SK-N-SH (cell line): ENCODE measurements at regions not wholly inside any gene's neighbourhood (a gene's known extent, or its start where the extent isn't known, plus 50 kb on each side); places are given as distances from the start of the nearest gene placed in this dataset.
"Not testable (repeated sequence)": the region's sequence is repeated elsewhere in the genome, so short reads cannot be mapped to it uniquely, and the experiment has no call there.

Experiments
- CTCF ChIA-PET: fragments of 300-600, 350-600 bp; formaldehyde crosslinking; extraction: SDS; loops from one replicate; lab custom pipeline; 2021; lab: Yijun Ruan, JAX
- POLR2A ChIA-PET: fragments of 350-600 bp; sonication (Branson Sonifier 250); formaldehyde crosslinking; extraction: SDS; loops from one replicate; lab custom pipeline; 2020; ENCODE audit warnings: antibody characterized with exemption, inconsistent platforms; lab: Yijun Ruan, JAX
- DNase-seq: peaks from one replicate; pipeline ENCODE4 v3.0.0; 2012
- H2AFZ ChIP-seq: fragments of 200-600 bp; sonication (generic); 2 replicates; pipeline ENCODE4 v1.8.1; 2016; ENCODE audit warnings: antibody characterized with exemption, mild to moderate bottlenecking, low read depth
- H3F3A ChIP-seq: fragments of 200-600 bp; sonication (generic); replicated peaks from 2 replicates; pipeline ENCODE3; 2016; ENCODE audit warnings: antibody characterized with exemption, mild to moderate bottlenecking; ENCODE audit not compliant: insufficient read depth
- H3K27ac ChIP-seq, 2 experiments: fragments of 200-500 bp in 1 of 2; fragments of 200-600 bp in 1 of 2; sonication (Bioruptor generic) in 1 of 2; sonication (generic), shearing (Covaris generic) in 1 of 2; 2 replicates each; pipeline versions ENCODE4 v1.5.1 to v1.6.1; 2014 to 2016; ENCODE audit warnings: low read depth in 2 of 2, inconsistent platforms in 1 of 2, low read length in 1 of 2, mild to moderate bottlenecking in 1 of 2, mixed read lengths in 1 of 2
- H3K27me3 ChIP-seq: fragments of 200-600 bp; sonication (generic), shearing (Covaris generic); 2 replicates; pipeline ENCODE4 v1.6.1; 2016; ENCODE audit warnings: mixed run types; ENCODE audit not compliant: insufficient read depth
- H3K36me3 ChIP-seq, 2 experiments: fragments of 200-500 bp in 1 of 2; fragments of 200-600 bp in 1 of 2; sonication (Bioruptor generic) in 1 of 2; sonication (generic) in 1 of 2; replicated peaks in 1 of 2; 2 replicates each; pipeline versions ENCODE3 to v1.5.1; 2014 to 2016; ENCODE audit warnings: low read length in 1 of 2, mild to moderate bottlenecking in 1 of 2; ENCODE audit not compliant: insufficient read depth in 2 of 2, control insufficient read depth in 1 of 2
- H3K4me1 ChIP-seq, 2 experiments: fragments of 200-500 bp in 1 of 2; fragments of 200-600 bp in 1 of 2; sonication (Bioruptor generic) in 1 of 2; sonication (generic), shearing (Covaris generic) in 1 of 2; 2 replicates each; pipeline versions ENCODE4 v1.5.1 to v1.6.1; 2014 to 2016; ENCODE audit warnings: low read depth in 1 of 2, low read length in 1 of 2, mixed run types in 1 of 2; ENCODE audit not compliant: insufficient read depth in 2 of 2, control insufficient read depth in 1 of 2
- H3K4me2 ChIP-seq: fragments of 200-600 bp; sonication (generic), shearing (Covaris generic); 2 replicates; pipeline ENCODE4 v1.6.1; 2017; ENCODE audit warnings: mixed run types
- H3K4me3 ChIP-seq, 2 experiments: fragments of 200-500 bp in 1 of 2; fragments of 200-600 bp in 1 of 2; sonication (Bioruptor generic) in 1 of 2; sonication (generic), shearing (Covaris generic) in 1 of 2; 2 replicates each; pipeline versions ENCODE4 v1.5.1 to v1.8.1; 2014 to 2016; ENCODE audit warnings: low read depth in 2 of 2, inconsistent platforms in 1 of 2, low read length in 1 of 2, mild to moderate bottlenecking in 1 of 2, mixed read lengths in 1 of 2, moderate library complexity in 1 of 2
- H3K79me2 ChIP-seq: fragments of 200-600 bp; sonication (generic); 2 replicates; pipeline ENCODE4 v1.8.1; 2017; ENCODE audit warnings: mild to moderate bottlenecking; ENCODE audit not compliant: insufficient read depth
- H3K9ac ChIP-seq: fragments of 200-600 bp; sonication (generic); 2 replicates; pipeline ENCODE4 v1.6.1; 2017; ENCODE audit warnings: mixed run types
- H3K9me2 ChIP-seq: fragments of 200-600 bp; sonication (generic); 2 replicates; pipeline ENCODE4 v1.6.1; 2017; ENCODE audit warnings: mixed run types
- H3K9me3 ChIP-seq: fragments of 200-600 bp; sonication (generic); 2 replicates; pipeline ENCODE4 v1.6.1; 2017; ENCODE audit warnings: mixed run types, mild to moderate bottlenecking, moderate library complexity
- H4K20me1 ChIP-seq: fragments of 200-600 bp; sonication (generic); 2 replicates; pipeline ENCODE4 v1.6.1; 2017; ENCODE audit warnings: mild to moderate bottlenecking, mixed run types; ENCODE audit not compliant: insufficient read depth
- ELF1 ChIP-seq: IDR thresholded peaks from 2 replicates; pipeline ENCODE4 v1.4.0; 2012
- EP300 ChIP-seq, 2 experiments: IDR thresholded peaks; 2 replicates each; pipeline versions ENCODE4 v1.4.0 to v1.6.1; 2012; ENCODE audit warnings: borderline replicate concordance in 1 of 2, low read depth in 1 of 2, low read length in 1 of 2
- GABPA ChIP-seq: IDR thresholded peaks from 2 replicates; pipeline ENCODE4 v1.4.0; 2012; ENCODE audit warnings: low read depth, mild to moderate bottlenecking
- NFIC ChIP-seq: IDR thresholded peaks from 2 replicates; pipeline ENCODE4 v1.4.0; 2012; ENCODE audit warnings: borderline replicate concordance
- RAD21 ChIP-seq: IDR thresholded peaks from 2 replicates; pipeline ENCODE4 v1.6.1; 2012; ENCODE audit warnings: mild to moderate bottlenecking, low read length
- RXRA ChIP-seq: IDR thresholded peaks from 2 replicates; pipeline ENCODE4 v1.4.0; 2012; ENCODE audit warnings: low read depth, mild to moderate bottlenecking, borderline replicate concordance
- SIN3A ChIP-seq: IDR thresholded peaks from 2 replicates; pipeline ENCODE4 v1.6.1; 2012; ENCODE audit warnings: low read depth, mild to moderate bottlenecking, low read length, moderate library complexity, borderline replicate concordance
- TCF12 ChIP-seq: IDR thresholded peaks from 2 replicates; pipeline ENCODE4 v1.4.0; 2012
- TEAD4 ChIP-seq: IDR thresholded peaks from 2 replicates; pipeline ENCODE4 v1.4.0; 2012; ENCODE audit warnings: mild to moderate bottlenecking, borderline replicate concordance; ENCODE audit not compliant: insufficient read depth
- YY1 ChIP-seq: IDR thresholded peaks from 2 replicates; pipeline ENCODE4 v1.4.0; 2012; ENCODE audit warnings: low read depth, mild to moderate bottlenecking
- WGBS: methylation state at CpG from one replicate; pipeline ENCODE4 v1.1.6; 2017; ENCODE audit warnings: low lambda C conversion rate; 5-methylcytosine and 5-hydroxymethylcytosine counted together
- TF ChIP-seq, protein P1 (sequence below): IDR thresholded peaks from 2 replicates; pipeline ENCODE4 v1.6.1; 2012; ENCODE audit warnings: mild to moderate bottlenecking, low read depth, low read length, moderate library complexity
- TF ChIP-seq, protein P2 (sequence below): fragments of 200-600 bp; sonication (generic); IDR thresholded peaks from 2 replicates; pipeline ENCODE4 v1.6.1; 2017; ENCODE audit warnings: antibody characterized with exemption, mild to moderate bottlenecking, moderate library complexity
- TF ChIP-seq, protein P3 (sequence below): IDR thresholded peaks from 2 replicates; pipeline ENCODE4 v1.4.0; 2012; ENCODE audit warnings: low read depth, borderline replicate concordance
- TF ChIP-seq, protein P4 (sequence below): IDR thresholded peaks from 2 replicates; pipeline ENCODE4; 2012
- TF ChIP-seq, protein P5 (sequence below): fragments of 150-350 bp; IDR thresholded peaks from 2 replicates; pipeline ENCODE4 v1.6.1; 2016; ENCODE audit warnings: mild to moderate bottlenecking, low read depth, low read length

DNA sequence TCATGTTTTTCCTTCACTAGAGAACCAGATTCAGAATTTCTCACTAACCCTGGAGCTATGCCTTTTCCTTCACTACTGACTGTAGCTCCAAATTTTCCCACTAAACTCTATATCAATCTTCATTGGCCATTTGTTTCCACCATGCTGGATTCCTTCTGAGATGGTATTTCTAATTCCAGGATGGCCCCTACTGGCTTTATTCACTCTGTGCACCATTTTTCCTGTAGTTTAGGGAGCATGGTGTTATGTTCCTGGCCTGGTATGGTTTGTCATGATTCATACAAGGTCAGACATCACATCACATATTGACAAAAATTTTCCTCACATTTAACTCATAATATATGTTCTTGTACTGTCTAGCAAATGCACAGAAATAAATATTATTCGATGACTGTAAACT lies 229.2 kb upstream of the TFPI start:
- no peak overlapping the region for H3K27ac ChIP-seq
- H3K9me3 ChIP-seq, result peaks cover 5% of the 10 kb centered on the region; the same call in 1 of the 2 replicates
- ChIA-PET CTCF (no interaction called here), POLR2A (no interaction called here)
- no peaks in the 10 kb centered on the region for H3F3A ChIP-seq
- H3K4me3 ChIP-seq, result no peak overlapping the region
- no peaks in the 10 kb centered on the region for H3K79me2 ChIP-seq
- WGBS, result 91% methylated on average over 1 of the region's 1 CpG
- no peaks in the 10 kb centered on the region for H4K20me1 ChIP-seq
- H2AFZ ChIP-seq, result no peak overlapping the region
- H3K9ac ChIP-seq, result no peak overlapping the region
- no peak overlapping the region for H3K4me2 ChIP-seq
- H3K36me3 ChIP-seq, result no peaks in the 10 kb centered on the region
- no peaks in the 10 kb centered on the region for H3K4me1 ChIP-seq
- no peaks in the 10 kb centered on the region for H3K9me2 ChIP-seq
- TF ChIP-seq, protein P1, sequence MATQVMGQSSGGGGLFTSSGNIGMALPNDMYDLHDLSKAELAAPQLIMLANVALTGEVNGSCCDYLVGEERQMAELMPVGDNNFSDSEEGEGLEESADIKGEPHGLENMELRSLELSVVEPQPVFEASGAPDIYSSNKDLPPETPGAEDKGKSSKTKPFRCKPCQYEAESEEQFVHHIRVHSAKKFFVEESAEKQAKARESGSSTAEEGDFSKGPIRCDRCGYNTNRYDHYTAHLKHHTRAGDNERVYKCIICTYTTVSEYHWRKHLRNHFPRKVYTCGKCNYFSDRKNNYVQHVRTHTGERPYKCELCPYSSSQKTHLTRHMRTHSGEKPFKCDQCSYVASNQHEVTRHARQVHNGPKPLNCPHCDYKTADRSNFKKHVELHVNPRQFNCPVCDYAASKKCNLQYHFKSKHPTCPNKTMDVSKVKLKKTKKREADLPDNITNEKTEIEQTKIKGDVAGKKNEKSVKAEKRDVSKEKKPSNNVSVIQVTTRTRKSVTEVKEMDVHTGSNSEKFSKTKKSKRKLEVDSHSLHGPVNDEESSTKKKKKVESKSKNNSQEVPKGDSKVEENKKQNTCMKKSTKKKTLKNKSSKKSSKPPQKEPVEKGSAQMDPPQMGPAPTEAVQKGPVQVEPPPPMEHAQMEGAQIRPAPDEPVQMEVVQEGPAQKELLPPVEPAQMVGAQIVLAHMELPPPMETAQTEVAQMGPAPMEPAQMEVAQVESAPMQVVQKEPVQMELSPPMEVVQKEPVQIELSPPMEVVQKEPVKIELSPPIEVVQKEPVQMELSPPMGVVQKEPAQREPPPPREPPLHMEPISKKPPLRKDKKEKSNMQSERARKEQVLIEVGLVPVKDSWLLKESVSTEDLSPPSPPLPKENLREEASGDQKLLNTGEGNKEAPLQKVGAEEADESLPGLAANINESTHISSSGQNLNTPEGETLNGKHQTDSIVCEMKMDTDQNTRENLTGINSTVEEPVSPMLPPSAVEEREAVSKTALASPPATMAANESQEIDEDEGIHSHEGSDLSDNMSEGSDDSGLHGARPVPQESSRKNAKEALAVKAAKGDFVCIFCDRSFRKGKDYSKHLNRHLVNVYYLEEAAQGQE, result no peak
- TF ChIP-seq NFIC (no peak), TCF12 (no peak), YY1 (no peak), RAD21 (no peak)
- TF ChIP-seq, protein P2, sequence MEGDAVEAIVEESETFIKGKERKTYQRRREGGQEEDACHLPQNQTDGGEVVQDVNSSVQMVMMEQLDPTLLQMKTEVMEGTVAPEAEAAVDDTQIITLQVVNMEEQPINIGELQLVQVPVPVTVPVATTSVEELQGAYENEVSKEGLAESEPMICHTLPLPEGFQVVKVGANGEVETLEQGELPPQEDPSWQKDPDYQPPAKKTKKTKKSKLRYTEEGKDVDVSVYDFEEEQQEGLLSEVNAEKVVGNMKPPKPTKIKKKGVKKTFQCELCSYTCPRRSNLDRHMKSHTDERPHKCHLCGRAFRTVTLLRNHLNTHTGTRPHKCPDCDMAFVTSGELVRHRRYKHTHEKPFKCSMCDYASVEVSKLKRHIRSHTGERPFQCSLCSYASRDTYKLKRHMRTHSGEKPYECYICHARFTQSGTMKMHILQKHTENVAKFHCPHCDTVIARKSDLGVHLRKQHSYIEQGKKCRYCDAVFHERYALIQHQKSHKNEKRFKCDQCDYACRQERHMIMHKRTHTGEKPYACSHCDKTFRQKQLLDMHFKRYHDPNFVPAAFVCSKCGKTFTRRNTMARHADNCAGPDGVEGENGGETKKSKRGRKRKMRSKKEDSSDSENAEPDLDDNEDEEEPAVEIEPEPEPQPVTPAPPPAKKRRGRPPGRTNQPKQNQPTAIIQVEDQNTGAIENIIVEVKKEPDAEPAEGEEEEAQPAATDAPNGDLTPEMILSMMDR, result peak; percentile 30
- H3K27me3 ChIP-seq, result no peaks in the 10 kb centered on the region
- no peak for DNase-seq

DNA sequence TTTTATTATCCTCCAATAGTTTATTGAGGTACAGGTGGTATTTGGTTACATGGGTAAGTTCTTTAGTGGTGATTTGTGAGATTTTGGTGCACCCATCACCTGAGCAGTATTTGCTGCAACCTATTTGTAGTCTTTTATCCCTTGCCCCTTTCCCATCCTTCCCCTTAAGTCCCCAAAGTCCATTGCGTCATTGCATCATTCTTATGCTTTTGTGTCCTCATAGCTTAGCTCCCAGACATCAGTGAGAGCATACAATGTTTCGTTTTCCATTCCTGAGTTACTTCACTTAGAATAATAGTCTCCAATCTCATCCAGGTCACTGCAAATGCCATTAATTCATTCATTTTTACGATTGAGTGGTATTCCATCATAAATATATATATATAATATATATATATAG lies 229.9 kb upstream of the TFPI start:
- CTCF ChIA-PET, H3K4me2 ChIP-seq, H3F3A ChIP-seq, H3K79me2 ChIP-seq, H3K27ac ChIP-seq, H3K9me3 ChIP-seq, POLR2A ChIA-PET, DNase-seq, H3K9me2 ChIP-seq, H3K36me3 ChIP-seq, H3K4me3 ChIP-seq, H3K27me3 ChIP-seq, H4K20me1 ChIP-seq, H3K9ac ChIP-seq, H2AFZ ChIP-seq, H3K4me1 ChIP-seq: not testable (repeated sequence)
- WGBS, result 54% methylated on average over 3 of the region's 3 CpGs

DNA sequence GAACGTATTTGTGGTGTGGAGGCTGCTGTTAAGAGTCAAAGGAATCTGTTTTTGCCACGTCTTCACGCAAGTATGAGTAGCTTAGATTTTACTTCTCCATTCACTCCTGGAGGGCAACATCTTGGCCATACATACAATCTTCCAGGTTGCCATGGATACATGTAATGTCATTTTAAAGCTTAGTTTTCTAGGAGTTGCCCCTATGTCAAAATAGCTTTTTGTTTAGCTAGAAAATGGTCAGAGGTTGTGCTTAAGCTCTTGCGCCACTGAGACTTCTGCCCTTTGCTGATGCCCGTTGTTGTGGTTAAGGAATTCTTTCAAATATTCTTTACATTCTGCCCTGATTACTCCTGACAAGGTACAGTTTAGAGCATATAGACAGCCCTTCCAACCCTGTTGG lies 245.4 kb upstream of the TFPI start:
- WGBS, result 81% methylated on average over 5 of the region's 5 CpGs
- no peaks in the 10 kb centered on the region for H4K20me1 ChIP-seq
- H3K9me3 ChIP-seq, result peaks cover 15% of the 10 kb centered on the region
- H3K27ac ChIP-seq, result no peak overlapping the region
- no peaks in the 10 kb centered on the region for H3K79me2 ChIP-seq
- no peak overlapping the region for H3K4me2 ChIP-seq
- H3K9me2 ChIP-seq, result no peaks in the 10 kb centered on the region
- CTCF ChIA-PET, result no interaction called here
- POLR2A ChIA-PET, result no interaction called here
- H3K9ac ChIP-seq, result no peak overlapping the region
- no peaks in the 10 kb centered on the region for H3F3A ChIP-seq
- H3K4me1 ChIP-seq, result no peaks in the 10 kb centered on the region
- no peaks in the 10 kb centered on the region for H3K27me3 ChIP-seq
- peaks cover 0 to 5% of the 10 kb centered on the region in 2 experiments for H3K36me3 ChIP-seq
- no peak overlapping the region for H2AFZ ChIP-seq
- no peak for DNase-seq
- H3K4me3 ChIP-seq, result no peak overlapping the region
- TF ChIP-seq GABPA (no peak), TEAD4 (no peak), EP300 (IDR thresholded peaks at IDR 0.05; ENCODE audit: borderline replicate concordance in 1 of 2, low read depth in 1 of 2, low read length in 1 of 2) (no peak), SIN3A (no peak), RXRA (no peak), RAD21 (no peak), ELF1 (no peak)
- TF ChIP-seq, protein P3, sequence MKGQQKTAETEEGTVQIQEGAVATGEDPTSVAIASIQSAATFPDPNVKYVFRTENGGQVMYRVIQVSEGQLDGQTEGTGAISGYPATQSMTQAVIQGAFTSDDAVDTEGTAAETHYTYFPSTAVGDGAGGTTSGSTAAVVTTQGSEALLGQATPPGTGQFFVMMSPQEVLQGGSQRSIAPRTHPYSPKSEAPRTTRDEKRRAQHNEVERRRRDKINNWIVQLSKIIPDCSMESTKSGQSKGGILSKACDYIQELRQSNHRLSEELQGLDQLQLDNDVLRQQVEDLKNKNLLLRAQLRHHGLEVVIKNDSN, result no peak
- TF ChIP-seq, protein P4, sequence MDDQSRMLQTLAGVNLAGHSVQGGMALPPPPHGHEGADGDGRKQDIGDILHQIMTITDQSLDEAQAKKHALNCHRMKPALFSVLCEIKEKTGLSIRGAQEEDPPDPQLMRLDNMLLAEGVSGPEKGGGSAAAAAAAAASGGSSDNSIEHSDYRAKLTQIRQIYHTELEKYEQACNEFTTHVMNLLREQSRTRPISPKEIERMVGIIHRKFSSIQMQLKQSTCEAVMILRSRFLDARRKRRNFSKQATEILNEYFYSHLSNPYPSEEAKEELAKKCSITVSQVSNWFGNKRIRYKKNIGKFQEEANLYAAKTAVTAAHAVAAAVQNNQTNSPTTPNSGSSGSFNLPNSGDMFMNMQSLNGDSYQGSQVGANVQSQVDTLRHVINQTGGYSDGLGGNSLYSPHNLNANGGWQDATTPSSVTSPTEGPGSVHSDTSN, result no peak
- TF ChIP-seq, protein P5, sequence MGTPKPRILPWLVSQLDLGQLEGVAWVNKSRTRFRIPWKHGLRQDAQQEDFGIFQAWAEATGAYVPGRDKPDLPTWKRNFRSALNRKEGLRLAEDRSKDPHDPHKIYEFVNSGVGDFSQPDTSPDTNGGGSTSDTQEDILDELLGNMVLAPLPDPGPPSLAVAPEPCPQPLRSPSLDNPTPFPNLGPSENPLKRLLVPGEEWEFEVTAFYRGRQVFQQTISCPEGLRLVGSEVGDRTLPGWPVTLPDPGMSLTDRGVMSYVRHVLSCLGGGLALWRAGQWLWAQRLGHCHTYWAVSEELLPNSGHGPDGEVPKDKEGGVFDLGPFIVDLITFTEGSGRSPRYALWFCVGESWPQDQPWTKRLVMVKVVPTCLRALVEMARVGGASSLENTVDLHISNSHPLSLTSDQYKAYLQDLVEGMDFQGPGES, result no peak
